Pulmonary artery endothelial cell (primary cell): ENCODE measurements at regions not wholly inside any gene's neighbourhood (a gene's known extent, or its start where the extent isn't known, plus 50 kb on each side); places are given as distances from the start of the nearest gene placed in this dataset.
"Not testable (repeated sequence)": the region's sequence is repeated elsewhere in the genome, so short reads cannot be mapped to it uniquely, and the experiment has no call there.

Experiments used
- DNase-seq: peaks from one replicate; pipeline ENCODE4 v3.0.0-alpha.2; 2011; ENCODE audit warnings: low read depth, low spot score

DNA sequence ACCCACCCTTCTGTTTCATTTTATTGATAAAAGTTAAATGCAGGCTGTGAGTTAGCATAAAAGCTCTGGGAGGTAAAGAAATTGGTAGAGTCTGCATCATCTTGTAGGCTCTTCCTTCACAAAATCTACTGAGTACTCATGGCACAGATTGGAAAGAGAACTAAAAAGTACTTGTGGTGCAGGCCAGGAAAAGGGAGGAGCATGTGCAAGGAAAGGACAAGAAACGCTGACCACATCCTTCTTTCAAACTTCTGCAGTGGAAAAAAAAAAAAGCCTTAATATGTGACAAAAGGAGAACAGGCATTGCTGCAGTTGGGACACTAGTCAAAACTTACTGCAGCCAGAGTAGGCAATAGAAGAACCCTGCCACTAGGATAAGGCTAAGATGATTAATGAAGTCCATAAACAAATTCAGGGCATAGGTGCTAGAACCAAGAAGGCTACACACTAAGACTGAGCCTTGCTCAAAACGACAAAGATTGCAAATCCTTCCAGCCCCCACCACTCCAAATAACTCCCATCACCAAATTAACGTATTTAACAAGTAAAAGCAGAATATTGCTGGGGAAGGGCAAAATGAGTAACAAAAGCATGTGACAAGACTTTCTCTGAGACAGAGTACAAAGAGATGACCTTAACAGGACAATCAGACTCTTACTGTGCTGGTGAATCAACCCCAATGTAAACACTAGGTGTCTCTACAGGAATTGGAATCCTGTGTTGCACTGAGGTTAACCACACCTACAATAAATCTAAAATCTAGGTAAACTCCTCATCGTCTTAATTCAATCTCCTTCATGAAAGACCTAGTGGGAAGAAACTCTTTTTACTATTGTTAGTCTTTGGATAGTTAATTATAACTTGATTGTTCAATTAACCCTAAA lies 1024.8 kb downstream of the TLE1 start:
- DNase-seq, result no peak

DNA sequence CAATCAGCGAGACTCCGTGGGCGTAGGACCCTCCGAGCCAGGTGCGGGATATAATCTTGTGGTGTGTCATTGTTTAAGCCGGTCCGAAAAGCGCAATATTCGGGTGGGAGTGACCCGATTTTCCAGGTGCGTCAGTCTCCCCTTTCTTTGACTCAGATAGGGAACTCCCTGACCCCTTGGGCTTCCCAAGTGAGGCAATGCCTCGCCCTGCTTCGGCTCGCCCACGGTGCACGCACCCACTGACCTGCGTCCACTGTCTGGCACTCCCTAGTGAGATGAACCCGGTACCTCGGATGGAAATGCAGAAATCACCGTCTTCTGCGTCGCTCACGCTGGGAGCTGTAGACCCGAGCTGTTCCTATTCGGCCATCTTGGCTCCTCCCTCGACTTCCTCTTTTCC lies 1029.6 kb downstream of the TLE1 start:
- DNase-seq, result not testable (repeated sequence)

DNA sequence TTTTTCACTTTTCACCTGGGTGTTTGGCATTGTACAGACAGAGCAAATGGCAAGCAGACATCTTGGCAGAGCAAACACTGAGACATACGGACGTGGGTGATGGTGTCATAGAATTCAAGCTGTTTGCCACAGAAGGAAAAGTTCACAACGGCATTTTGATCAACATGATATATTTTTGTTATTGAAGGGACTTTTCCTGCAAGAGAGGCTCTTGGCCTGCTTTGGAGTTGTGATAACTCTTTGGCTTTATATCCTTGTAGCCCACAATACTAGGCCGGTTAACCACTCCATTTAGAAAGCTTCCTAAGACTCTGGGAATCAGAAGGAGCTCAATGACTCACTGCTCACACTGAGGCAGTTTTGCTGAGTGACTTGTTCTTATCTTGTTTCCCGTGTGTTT lies 1038.3 kb downstream of the TLE1 start:
- DNase-seq, result no peak

DNA sequence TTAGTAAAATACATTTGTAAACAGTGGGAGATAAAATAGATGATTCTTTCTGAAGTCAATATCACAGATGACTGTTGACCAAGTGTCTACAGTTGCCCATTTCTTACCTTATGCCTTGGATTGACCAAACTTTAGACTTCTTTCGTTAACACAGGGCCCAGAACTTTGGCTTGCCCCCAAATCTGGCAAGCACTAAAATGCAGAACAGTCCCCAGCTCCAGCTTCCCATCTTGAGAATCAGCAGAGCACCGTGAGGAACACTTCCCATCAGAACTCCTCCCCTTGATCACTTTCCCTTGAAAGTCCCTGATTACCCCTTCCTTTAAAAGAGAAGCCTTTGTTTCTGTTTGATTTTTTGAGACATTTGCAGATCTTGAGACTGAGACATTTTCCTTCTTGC lies 1039.9 kb downstream of the TLE1 start:
- no peak for DNase-seq

DNA sequence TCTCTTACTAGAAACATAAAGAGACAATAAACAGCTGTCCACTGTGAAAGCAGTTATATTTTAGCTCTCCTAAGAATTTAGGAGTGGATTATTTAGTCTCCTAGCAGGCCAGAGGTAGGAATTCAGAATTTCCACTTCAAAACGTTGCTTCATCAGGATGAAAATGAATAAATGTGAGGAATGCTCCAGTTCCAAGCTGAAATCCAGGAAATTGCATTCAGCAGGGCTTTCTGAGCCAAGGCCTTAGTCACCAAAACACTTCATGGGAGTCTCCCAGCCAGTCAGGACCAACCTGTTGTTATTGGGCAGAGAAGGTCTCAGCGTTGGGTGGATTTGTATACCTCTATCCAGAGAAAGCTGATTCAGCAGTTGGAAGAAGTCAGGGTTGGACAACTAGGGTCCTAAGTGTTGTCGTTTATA lies 1040.3 kb downstream of the TLE1 start:
- DNase-seq, result no peak

DNA sequence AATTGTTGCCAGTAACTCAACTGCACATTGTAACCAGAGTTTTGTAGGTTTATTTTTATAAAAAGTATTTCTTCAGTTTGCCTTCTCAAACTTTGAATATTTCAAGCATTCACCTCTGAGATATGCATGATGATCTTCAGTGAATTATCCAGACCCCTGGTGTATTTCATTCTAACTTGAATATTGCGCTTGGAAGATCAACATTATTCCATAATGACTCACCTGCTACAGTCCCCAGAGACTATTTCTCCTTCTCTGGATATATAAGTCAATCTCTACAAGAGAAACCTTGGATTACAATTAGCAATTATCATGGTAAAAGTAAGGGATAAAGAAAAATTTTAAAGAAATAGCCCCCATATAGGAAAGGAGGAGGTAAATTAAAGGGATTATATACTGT lies 1041.0 kb downstream of the TLE1 start:
- DNase-seq, result no peak

DNA sequence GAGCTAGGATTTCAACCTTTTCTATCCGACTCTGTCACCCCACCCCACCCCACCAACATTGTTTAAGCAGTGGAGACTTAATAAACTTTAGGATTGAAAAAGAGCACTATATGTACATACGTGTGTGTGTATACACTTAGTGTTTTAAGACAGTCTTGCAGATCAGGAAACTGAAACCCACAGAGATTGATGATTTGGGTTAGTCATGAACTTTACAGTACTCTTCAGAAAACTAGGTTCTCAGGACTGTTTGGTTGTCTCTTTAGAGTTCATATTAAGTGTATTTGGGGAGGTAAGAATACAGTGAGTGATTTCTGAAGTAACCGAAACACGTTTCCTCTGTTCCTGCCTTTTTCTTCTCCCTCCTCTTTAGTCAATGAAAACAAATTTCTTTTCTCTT lies 1043.1 kb downstream of the TLE1 start:
- no peak for DNase-seq

DNA sequence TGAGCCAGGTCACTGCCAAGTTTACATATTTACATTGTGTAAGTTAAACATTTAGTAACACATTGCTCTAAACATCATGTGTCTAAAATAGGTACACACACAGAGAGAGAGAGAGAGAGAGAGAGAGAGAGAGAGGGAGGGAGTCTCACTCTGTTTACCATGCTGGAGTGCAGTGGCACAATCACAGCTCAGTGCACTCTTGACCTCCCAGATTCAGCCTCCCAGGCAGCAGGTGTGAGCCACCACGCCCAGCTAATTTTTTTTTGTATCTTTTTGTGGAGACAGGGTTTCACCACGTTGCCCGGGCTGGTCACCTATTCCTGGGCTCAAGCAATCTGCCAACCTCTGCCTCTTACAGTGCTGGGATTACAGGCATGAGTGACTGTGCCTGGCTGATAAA lies 1045.3 kb downstream of the TLE1 start:
- no peak for DNase-seq

DNA sequence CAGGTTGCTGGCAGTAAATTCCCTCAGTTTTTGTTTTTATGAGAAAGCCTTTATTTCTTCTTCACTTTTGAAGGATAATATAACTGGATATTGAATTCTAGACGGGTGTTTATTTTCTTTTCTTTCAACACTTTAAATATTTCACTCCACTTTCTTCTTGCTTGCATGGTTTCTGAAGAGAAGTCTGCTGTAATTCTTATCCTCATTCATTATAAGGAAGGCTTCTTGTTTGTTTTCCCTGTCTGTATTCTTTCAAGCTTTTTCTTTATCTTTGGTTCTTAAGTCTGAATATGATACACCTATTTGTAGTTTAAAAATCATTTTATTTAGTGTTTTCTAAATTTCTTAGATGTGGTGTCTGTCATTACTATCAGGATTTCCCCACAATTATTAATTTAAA lies 1054.3 kb downstream of the TLE1 start:
- DNase-seq, result no peak

DNA sequence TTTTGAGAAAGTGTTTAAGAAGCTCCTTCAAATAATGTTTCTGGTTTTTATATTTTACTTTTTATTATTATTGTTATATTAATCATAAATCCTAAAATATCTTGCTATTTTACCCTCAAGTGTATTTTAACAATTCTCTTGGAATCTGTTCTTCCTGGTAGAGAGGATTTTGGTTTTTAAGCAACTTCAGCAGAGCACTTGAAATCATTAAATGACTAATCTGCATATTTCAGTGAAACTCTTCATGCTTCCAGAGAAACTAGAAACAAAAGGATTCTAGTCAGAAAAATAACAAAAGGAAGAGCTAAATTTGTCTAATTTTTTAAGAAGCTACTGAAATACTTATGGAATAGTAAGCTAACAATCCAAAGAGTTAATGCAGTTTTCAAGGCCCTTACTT lies 1057.3 kb downstream of the TLE1 start:
- no peak for DNase-seq

DNA sequence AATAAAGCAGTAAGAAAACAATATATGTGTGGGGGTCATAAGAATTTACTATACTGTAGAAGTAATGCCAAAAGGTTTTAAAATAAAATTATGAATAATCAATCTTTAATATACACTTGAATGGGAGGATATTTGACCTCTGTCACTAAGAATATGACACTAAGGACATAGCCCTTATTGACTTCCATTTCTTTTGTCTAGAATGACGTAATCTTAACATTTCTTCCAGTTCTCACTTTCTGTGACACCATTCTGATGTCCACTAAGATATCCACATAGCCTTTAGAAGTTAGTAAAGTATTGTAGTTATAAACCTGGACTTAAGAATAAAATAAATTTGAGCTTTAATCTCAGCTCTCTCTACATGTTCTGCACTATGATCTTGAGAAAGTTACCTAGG lies 1050.7 kb downstream of the TLE4 start:
- DNase-seq, result no peak

DNA sequence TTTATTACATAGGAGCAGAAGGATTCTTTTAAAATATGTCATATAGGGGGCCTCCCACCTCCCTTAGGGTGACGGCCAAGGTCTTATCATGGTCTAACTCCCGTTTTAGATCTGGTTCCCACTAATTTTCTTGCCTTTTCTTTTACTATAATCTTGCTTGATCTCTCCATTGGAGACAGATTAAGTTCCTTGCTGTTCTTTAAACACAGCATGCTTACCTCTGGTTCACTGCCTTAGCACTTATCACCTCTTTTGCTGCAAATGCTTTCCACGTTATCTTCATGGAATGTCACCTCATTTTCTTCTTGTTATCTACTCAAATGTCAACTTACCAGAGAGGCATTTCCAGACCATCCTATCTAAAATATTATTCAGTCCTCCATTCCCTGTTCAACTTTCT lies 1047.6 kb downstream of the TLE4 start:
- DNase-seq, result no peak

DNA sequence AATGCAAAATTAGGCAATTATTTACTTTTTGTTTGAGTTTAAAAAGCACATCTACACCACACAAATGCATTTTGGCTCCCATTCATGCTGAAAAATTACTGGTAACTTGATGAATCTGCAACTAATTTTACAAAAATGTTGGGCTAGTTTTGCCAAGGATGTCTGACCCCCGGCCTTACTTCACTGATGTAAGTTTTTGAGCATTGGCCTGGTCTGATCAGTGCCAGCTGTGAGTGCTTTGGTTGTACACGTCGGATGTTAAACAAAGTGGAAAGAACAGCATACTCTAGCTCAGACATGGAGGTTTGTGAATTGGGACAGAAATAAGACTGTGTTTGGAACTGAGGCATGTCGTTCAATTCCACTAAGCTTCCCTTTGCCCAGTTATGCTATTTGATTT lies 1044.2 kb downstream of the TLE4 start:
- no peak for DNase-seq

DNA sequence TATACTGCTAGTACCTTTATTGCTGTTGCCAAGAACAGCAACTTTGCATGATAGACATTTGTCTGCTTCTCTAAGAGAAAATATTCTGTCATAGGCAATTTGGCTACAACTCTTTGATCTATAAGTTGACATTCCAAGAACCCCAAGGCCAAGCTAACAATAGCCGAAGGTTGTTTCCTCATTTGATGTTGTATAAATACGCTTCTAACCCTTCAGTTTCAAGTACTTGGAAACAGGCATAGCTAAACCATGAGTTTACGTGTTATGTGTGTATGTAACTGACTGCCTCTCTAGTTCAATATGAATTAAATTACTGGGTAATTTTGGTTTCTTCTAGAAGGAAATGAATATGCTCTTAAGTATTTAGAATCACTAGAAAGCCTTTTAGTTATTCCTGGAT lies 1034.0 kb downstream of the TLE4 start:
- DNase-seq, result no peak

DNA sequence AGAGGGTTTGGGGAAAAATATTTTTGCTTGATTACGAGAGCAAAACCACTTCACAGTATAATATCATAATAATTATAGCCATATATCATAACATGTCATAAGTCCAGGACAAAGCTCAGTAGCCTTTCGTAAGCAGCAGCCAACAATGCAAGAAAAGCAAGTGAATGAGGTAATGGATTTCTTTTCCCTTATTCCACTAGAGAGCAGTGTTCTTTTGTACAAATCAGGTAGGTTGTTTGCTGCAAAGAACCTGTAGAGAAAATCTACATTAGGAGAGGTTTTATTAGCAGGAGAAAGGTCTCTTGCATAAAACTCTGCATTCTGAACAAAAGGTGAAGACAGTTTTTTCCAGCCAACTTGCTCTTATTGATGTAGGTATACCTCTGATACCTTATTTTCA lies 1033.4 kb downstream of the TLE4 start:
- no peak for DNase-seq

DNA sequence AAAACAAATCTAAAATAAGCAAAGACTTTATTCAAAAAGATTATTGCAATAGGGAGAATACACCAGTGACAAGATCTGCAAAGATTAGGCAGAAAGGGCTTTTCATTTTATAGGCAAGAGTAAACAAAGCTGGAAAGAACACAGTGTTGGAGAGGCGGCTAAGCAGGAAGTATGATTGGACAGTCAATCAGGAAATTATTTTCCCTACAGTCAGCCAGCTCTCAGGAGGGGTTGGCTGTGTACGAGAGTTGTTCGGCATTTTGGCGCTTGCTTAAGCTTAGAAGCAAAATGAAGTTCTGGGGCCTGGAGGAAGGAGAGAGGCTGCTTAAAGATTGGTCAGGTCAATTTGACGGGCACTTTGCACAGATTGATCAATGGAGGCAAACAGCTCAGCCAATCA lies 1030.5 kb downstream of the TLE4 start:
- no peak for DNase-seq

DNA sequence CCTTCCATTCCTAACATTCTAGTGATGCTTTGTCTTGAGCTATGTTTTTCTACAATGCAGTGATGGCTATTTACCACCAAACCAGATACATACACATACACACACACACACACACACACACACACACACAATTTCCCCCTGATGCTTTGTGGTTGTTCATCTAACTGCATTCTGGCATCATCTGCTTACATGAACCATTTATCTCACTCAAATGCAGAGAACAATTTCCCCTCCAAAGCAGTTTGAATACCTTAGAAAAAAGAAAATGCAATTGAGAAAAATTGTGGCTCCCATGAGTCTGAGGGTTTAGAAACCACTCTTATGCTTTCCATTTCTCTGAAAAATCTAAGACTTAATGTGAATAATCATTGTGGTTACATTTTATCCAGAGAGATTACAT lies 1024.8 kb downstream of the TLE4 start:
- no peak for DNase-seq

DNA sequence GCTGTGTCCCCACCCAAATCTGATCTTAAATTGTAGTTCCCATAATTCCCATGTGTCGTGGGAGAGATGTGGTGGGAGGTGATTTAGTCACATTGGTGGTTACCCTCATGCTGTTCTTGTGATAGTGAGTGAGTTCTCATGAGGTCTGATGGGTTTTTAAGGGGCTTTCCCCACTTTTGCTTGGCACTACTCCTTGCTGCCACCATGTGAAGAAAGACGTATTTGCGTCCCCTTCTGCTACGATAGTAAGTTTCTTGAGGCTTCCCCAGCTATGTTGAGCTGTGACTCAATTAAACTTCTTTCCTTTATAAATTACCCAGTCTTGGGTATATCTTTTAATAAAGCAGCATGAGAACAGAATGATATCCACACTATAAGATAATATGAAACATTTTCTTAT lies 1023.4 kb downstream of the TLE4 start:
- DNase-seq, result no peak

DNA sequence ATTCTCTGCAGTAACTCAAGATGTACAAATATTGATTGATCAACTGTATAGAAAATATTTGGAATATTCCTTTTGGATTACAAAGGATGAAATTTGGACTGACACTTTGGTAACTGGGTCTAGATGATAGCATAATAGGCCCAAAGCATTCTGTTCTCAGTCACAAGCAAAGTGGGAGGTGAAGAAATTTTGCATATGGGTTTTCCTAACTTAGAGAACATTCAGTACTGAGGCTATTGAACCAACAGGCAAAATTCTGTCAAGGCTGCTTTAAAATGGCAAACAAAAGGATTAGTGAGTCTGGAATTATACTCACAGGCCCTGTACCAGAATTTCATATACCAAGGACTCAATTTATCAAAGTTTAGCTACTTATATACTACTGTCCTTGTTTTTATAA lies 1020.6 kb downstream of the TLE4 start:
- DNase-seq, result no peak

DNA sequence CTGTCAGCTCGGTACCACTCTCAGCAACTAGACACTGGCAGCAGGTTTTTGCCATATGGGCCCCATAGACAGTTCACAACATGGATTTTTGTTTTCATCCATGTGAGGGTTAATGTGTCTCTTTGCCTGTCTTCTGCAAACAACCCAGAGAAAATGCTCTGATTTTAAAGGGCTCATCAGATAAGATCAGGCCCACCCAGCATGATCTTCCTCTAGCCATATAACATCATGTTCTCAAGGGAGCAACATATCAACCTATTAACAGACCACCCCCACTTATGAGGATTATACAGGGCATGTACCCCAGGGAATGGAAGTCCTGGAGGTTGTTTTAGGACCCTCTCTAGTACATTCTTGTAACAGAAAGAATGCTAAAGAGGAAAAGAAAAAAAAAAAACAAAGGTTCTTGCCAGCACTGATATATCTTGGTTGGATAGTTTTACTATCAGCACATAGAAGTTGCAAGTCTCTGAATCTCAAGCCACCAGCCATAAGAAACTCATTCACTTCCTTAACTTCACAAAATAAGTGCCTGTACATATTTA lies 1015.1 kb downstream of the TLE4 start:
- no peak for DNase-seq

DNA sequence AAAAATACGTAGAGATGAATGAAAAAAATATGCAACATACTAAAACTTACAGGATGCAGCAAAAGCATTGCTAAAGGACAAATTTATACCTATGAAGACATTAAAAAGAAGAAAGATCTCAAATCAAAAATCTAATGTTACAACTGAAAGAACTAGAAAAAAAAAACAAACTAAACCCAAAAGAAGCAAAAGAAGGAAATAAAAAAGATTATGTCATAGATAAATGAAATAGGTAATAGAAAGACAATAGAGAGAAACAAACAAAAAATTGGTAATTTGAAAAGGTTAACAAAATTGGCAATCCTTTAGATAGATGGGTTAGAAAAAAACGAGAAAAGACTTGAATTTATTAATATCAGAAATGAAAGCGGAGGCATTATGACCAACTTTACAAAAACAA lies 1000.2 kb downstream of the TLE4 start:
- no peak for DNase-seq

DNA sequence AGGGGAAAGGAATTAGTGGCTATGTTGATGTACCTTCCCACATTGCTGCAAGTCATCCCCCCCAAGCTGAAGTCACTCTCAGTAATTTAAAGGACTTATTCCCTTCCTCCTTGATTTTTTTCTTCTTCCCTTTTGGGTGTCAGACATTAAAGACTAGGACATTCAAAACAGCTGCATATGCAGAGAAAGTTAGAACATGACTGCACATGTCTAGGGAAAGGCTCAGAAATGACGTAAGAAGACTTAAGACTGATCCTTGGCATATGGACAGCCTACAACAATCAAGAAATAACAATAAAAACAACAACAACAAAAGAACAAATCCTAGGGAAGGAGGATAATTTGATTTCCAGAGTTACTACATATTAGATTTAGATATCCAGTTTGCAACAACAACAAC lies 997.5 kb downstream of the TLE4 start:
- no peak for DNase-seq

DNA sequence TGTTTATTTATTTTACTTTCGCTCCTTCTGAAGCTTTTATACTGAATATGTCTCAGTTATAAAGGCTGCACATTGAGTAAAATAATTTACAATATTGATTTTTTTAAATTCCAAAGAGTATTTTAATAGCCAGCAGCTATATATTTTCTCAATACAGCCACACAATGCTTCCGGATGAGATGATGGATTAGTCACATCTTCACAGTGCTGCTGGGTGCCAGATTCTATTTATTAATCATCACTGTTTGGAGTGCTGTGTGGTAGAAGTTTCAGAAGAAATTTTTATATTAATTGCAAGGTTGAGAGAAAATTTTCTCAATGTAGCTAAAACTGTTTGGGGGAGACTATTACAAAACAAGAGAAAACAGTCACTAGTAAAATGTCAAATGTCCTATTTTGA lies 989.8 kb downstream of the TLE4 start:
- DNase-seq, result no peak
